IMR-90 (cell line): ENCODE measurements at regions not wholly inside any gene's neighbourhood (a gene's known extent, or its start where the extent isn't known, plus 50 kb on each side); places are given as distances from the start of the nearest gene placed in this dataset.

ENCODE experiments used
- ATAC-seq: fragments of 200-7000 bp; cut with Tn5 transposase; 2 replicates; pipeline ENCODE4 v1.9.1; 2020; ENCODE audit warnings: low read depth, mild to moderate bottlenecking, moderate library complexity
- BruUV-seq: library from RNA; stranded (reverse); fragments of 400-500 nt; replicated peaks from 2 replicates; lab custom pipeline; 2021; lab: Mats Ljungman, UMichigan
- CTCF ChIA-PET: fragments of 300-600 bp; formaldehyde crosslinking; extraction: SDS; loops from one replicate; lab custom pipeline; 2021; ENCODE audit warnings: antibody characterized with exemption; lab: Yijun Ruan, JAX
- POLR2A ChIA-PET: fragments of 300-600 bp; sonication (Branson Sonifier 250); formaldehyde crosslinking; loops from one replicate; lab custom pipeline; 2022; ENCODE audit warnings: antibody characterized with exemption; ENCODE audit not compliant: unreplicated experiment; lab: Charles Lee
- DNase-seq: peaks from one replicate; pipeline ENCODE4 v3.0.0; 2013
- H2AFZ ChIP-seq: replicated peaks from 2 replicates; pipeline ENCODE3; 2013; ENCODE audit warnings: low read length, mild to moderate bottlenecking; ENCODE audit not compliant: poor library complexity
- H2AK5ac ChIP-seq: 2 replicates; pipeline ENCODE4 v1.6.1; 2013; ENCODE audit warnings: low read depth, low read length, inconsistent platforms
- H2AK9ac ChIP-seq: replicated peaks from 2 replicates; pipeline ENCODE3; 2013; ENCODE audit warnings: mild to moderate bottlenecking, low read depth, low read length, moderate library complexity; ENCODE audit not compliant: poor library complexity
- H2BK120ac ChIP-seq: 2 replicates; pipeline ENCODE4 v1.6.1; 2013; ENCODE audit warnings: low read depth, low read length, inconsistent platforms
- H2BK15ac ChIP-seq: 3 replicates; pipeline ENCODE4 v1.6.1; 2013; ENCODE audit warnings: low read depth, low read length, inconsistent platforms
- H2BK20ac ChIP-seq: 2 replicates; pipeline ENCODE4 v1.6.1; 2013; ENCODE audit warnings: low read depth, mild to moderate bottlenecking, inconsistent platforms, low read length, moderate library complexity
- H2BK5ac ChIP-seq: 2 replicates; pipeline ENCODE4 v1.6.1; 2013; ENCODE audit warnings: mild to moderate bottlenecking, low read depth, low read length, inconsistent platforms; ENCODE audit not compliant: poor library complexity, severe bottlenecking
- H3K14ac ChIP-seq: replicated peaks from 2 replicates; pipeline ENCODE4 v1.6.1; 2013; ENCODE audit warnings: low read depth, low read length, inconsistent platforms
- H3K18ac ChIP-seq: 2 replicates; pipeline ENCODE4 v1.6.1; 2013; ENCODE audit warnings: low read depth, low read length, control low read depth
- H3K23ac ChIP-seq: 2 replicates; pipeline ENCODE4 v1.6.1; 2013; ENCODE audit warnings: low read depth, low read length, inconsistent platforms
- H3K27ac ChIP-seq: 2 replicates; pipeline ENCODE4 v1.5.1; 2013; ENCODE audit warnings: mild to moderate bottlenecking, control low read depth, low read length; ENCODE audit not compliant: insufficient read depth
- H3K27me3 ChIP-seq: 2 replicates; pipeline ENCODE4 v1.6.1; 2013; ENCODE audit warnings: low read length; ENCODE audit not compliant: control insufficient read depth, insufficient read depth
- H3K36me3 ChIP-seq: 2 replicates; pipeline ENCODE4 v1.6.1; 2013; ENCODE audit warnings: low read length, mixed read lengths; ENCODE audit not compliant: control insufficient read depth, insufficient read depth
- H3K4ac ChIP-seq: 2 replicates; pipeline ENCODE4 v1.6.1; 2013; ENCODE audit warnings: low read depth, low read length, inconsistent platforms
- H3K4me1 ChIP-seq: 2 replicates; pipeline ENCODE4 v1.6.1; 2013; ENCODE audit warnings: low read length, mixed read lengths; ENCODE audit not compliant: control insufficient read depth, insufficient read depth
- H3K4me2 ChIP-seq: 2 replicates; pipeline ENCODE4 v1.6.1; 2013; ENCODE audit warnings: low read depth, mild to moderate bottlenecking, control low read depth, low read length, moderate library complexity
- H3K4me3 ChIP-seq: 2 replicates; pipeline ENCODE4 v1.5.1; 2013; ENCODE audit warnings: low read depth, mild to moderate bottlenecking, control low read depth, low read length, moderate library complexity; ENCODE audit not compliant: insufficient read depth
- H3K56ac ChIP-seq: 2 replicates; pipeline ENCODE4 v1.6.1; 2013; ENCODE audit warnings: low read length, inconsistent platforms; ENCODE audit not compliant: insufficient read depth; ENCODE audit errors: extremely low read depth
- H3K79me1 ChIP-seq, 2 experiments: 2 replicates each; pipeline ENCODE4 v1.6.1; 2013; ENCODE audit warnings: low read length in 2 of 2, inconsistent platforms in 1 of 2, low read depth in 1 of 2
- H3K9ac ChIP-seq: 2 replicates; pipeline ENCODE4 v1.6.1; 2013; ENCODE audit warnings: low read depth, low read length, control low read depth
- H3K9me1 ChIP-seq: 2 replicates; pipeline ENCODE4 v1.6.1; 2013; ENCODE audit warnings: low read length, inconsistent platforms; ENCODE audit not compliant: insufficient read depth
- H3K9me3 ChIP-seq: 2 replicates; pipeline ENCODE4 v1.6.1; 2013; ENCODE audit warnings: low read length; ENCODE audit not compliant: control insufficient read depth, insufficient read depth
- H4K20me1 ChIP-seq: 2 replicates; pipeline ENCODE4 v1.6.1; 2013; ENCODE audit warnings: low read length, inconsistent platforms; ENCODE audit not compliant: insufficient read depth
- H4K5ac ChIP-seq: 2 replicates; pipeline ENCODE4 v1.6.1; 2013; ENCODE audit warnings: mild to moderate bottlenecking, low read depth, low read length, control low read depth
- H4K8ac ChIP-seq, 2 experiments: 2 replicates each; pipeline ENCODE4 v1.6.1; 2013; ENCODE audit warnings: low read depth in 2 of 2, low read length in 2 of 2, control low read depth in 1 of 2, inconsistent platforms in 1 of 2
- H4K91ac ChIP-seq: 2 replicates; pipeline ENCODE4 v1.6.1; 2013; ENCODE audit warnings: low read depth, low read length, inconsistent platforms; ENCODE audit not compliant: insufficient read depth
- CTCF ChIP-seq: conservative IDR thresholded peaks from 2 replicates; pipeline ENCODE4 v1.5.1; 2012; ENCODE audit warnings: mild to moderate bottlenecking, low read depth, low read length, improper control_type of control experiment
- MAZ ChIP-seq: IDR thresholded peaks from 2 replicates; pipeline ENCODE4 v1.6.1; 2012; ENCODE audit warnings: low read depth, mild to moderate bottlenecking, low read length, improper control_type of control experiment, moderate library complexity, borderline replicate concordance
- NFE2L2 ChIP-seq: fragments of 150-350 bp; IDR thresholded peaks from 2 replicates; pipeline ENCODE4 v1.6.1; 2016; ENCODE audit warnings: low read depth, mild to moderate bottlenecking, low read length
- POLR2A ChIP-seq: IDR thresholded peaks from 2 replicates; pipeline ENCODE4 v1.6.1; 2012; ENCODE audit warnings: mild to moderate bottlenecking, low read depth, low read length
- RFX5 ChIP-seq: IDR thresholded peaks from 2 replicates; pipeline ENCODE4 v1.8.0; 2012; ENCODE audit warnings: low read depth, mild to moderate bottlenecking, low read length, moderate library complexity
- SMC3 ChIP-seq: fragments of 150-350 bp; IDR thresholded peaks from 2 replicates; pipeline ENCODE4 v1.6.1; 2016; ENCODE audit warnings: low read depth, mild to moderate bottlenecking, antibody characterized with exemption, low read length, moderate library complexity
- WGBS, 2 experiments: methylation state at CpG; one replicate each; pipeline versions ENCODE4 v1.1.5 to v1.1.7; 2013; ENCODE audit warnings: missing lambda C conversion rate in 2 of 2; ENCODE audit not compliant: insufficient read length in 1 of 2; ENCODE audit errors: extremely low coverage in 2 of 2; 5-methylcytosine and 5-hydroxymethylcytosine counted together
- dilution Hi-C: fragments of 300-500 bp; cut with HindIII; formaldehyde crosslinking; loops from one replicate; pipeline ENCODE4 v1.14.3; 2018; ENCODE audit warnings: low sequenced_read_pairs; ENCODE audit not compliant: unreplicated experiment
- in situ Hi-C: fragments of 300-500 bp; cut with MboI; formaldehyde crosslinking; loops from 3 replicates; pipeline ENCODE4 v1.14.3; 2019; ENCODE audit warnings: low sequenced_read_pairs, inconsistent platforms, mixed read lengths
- intact Hi-C: fragments of 100-400 bp; cut with micrococcal nuclease; formaldehyde crosslinking; loops from 2 replicates; pipeline ENCODE4 v1.10.0; 2022

DNA sequence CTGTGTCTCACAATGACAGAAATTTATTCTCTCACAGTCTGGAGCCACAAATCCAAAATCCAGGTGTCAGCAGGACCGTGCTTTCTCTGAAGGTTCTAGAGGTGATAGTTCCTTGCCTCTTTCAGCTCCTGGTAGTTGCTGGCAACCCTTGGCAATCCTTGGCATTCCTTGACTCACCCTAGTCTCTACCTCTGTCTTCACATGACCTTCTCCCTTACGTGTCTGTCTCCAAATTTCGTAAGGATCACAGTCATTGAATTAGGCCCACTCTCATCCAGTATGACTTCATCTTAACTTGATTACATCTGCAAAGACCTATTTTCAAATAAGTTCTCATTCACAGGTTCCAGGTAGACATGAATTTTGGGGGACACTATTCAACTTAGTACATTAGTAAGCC, 143.1 kb downstream of the CEP57L1 start:
- Histone ChIP-seq H3K14ac (no peak overlapping the region), H3K9ac (no peak overlapping the region), H3K56ac (no peak overlapping the region), H2AK5ac (no peak overlapping the region), H3K4ac (no peak overlapping the region), H3K79me1 (no peaks in the 10 kb centered on the region), H4K5ac (no peak overlapping the region), H4K8ac (no peak overlapping the region), H3K9me1 (no peaks in the 10 kb centered on the region), H3K4me2 (no peak overlapping the region), H2BK5ac (no peak overlapping the region), H4K20me1 (no peaks in the 10 kb centered on the region), H3K27me3 (peaks cover 2% of the 10 kb centered on the region; the same call in 1 of the 2 replicates), H3K36me3 (no peaks in the 10 kb centered on the region), H3K9me3 (no peaks in the 10 kb centered on the region), H2AFZ (no peak overlapping the region), H2BK120ac (no peak overlapping the region), H4K91ac (no peak overlapping the region), H2BK15ac (no peak overlapping the region), H2BK20ac (no peak overlapping the region), H3K27ac (no peak overlapping the region), H3K4me1 (no peaks in the 10 kb centered on the region), H2AK9ac (no peak overlapping the region), H3K4me3 (no peak overlapping the region), H3K23ac (no peak overlapping the region), H3K18ac (no peak overlapping the region)
- in situ Hi-C loops, result no loop called here
- DNase-seq (no peak), ATAC-seq (no peak)
- dilution Hi-C loops, result no loop called here
- CTCF ChIA-PET, result no interaction called here
- no peak for TF ChIP-seq NFE2L2
- TF ChIP-seq MAZ, result no peak
- no peak for TF ChIP-seq POLR2A
- no peak for TF ChIP-seq SMC3
- no peak for TF ChIP-seq RFX5
- TF ChIP-seq CTCF, result no peak
- intact Hi-C loops, result no loop called here
- POLR2A ChIA-PET, result no interaction called here
- WGBS, 2 experiments, result 100% methylated on average over 2 of the region's 3 CpGs; no CpG with 5 or more reads in 1 of the 2 experiments
- BruUV-seq, result no TSS peak
